GM23248 (cell line): ENCODE measurements at regions not wholly inside any gene's neighbourhood (a gene's known extent, or its start where the extent isn't known, plus 50 kb on each side); places are given as distances from the start of the nearest gene placed in this dataset.
"Not testable (repeated sequence)": the region's sequence is repeated elsewhere in the genome, so short reads cannot be mapped to it uniquely, and the experiment has no call there.

Experiments used
- DNase-seq: peaks from one replicate; pipeline ENCODE4 v3.0.0-alpha.2; 2015
- H2AFZ ChIP-seq: fragments of 200-600 bp; sonication (generic); 2 replicates; pipeline ENCODE4 v1.6.1; 2016; ENCODE audit warnings: antibody characterized with exemption
- H3F3A ChIP-seq: fragments of 200-600 bp; sonication (generic); 2 replicates; pipeline ENCODE4 v1.6.1; 2016; ENCODE audit warnings: mild to moderate bottlenecking, antibody characterized with exemption, mixed run types; ENCODE audit not compliant: insufficient read depth
- H3K27ac ChIP-seq: fragments of 200-600 bp; sonication (generic); 2 replicates; pipeline ENCODE4 v1.5.1; 2016; ENCODE audit warnings: mild to moderate bottlenecking
- H3K27me3 ChIP-seq: fragments of 200-600 bp; sonication (generic); replicated peaks from 2 replicates; pipeline ENCODE4 v1.6.1; 2016; ENCODE audit warnings: mild to moderate bottlenecking; ENCODE audit not compliant: insufficient read depth
- H3K36me3 ChIP-seq: fragments of 200-600 bp; sonication (generic); 2 replicates; pipeline ENCODE4 v1.6.1; 2016; ENCODE audit warnings: low read depth, mild to moderate bottlenecking
- H3K4me1 ChIP-seq: fragments of 200-600 bp; sonication (generic); 2 replicates; pipeline ENCODE4 v1.6.1; 2016; ENCODE audit warnings: mild to moderate bottlenecking; ENCODE audit not compliant: insufficient read depth
- H3K4me2 ChIP-seq: fragments of 200-600 bp; sonication (generic); one replicate; pipeline ENCODE4 v1.6.1; 2016; ENCODE audit warnings: mild to moderate bottlenecking; ENCODE audit not compliant: unreplicated experiment
- H3K4me3 ChIP-seq: fragments of 200-600 bp; sonication (generic); 2 replicates; pipeline ENCODE4 v1.5.1; 2016; ENCODE audit warnings: mild to moderate bottlenecking
- H3K79me2 ChIP-seq: fragments of 200-600 bp; sonication (generic); 2 replicates; pipeline ENCODE4 v1.6.1; 2016; ENCODE audit warnings: mild to moderate bottlenecking; ENCODE audit not compliant: insufficient read depth
- H3K9ac ChIP-seq: fragments of 200-600 bp; sonication (generic); 2 replicates; pipeline ENCODE4 v1.6.1; 2016; ENCODE audit warnings: mild to moderate bottlenecking
- H3K9me2 ChIP-seq: fragments of 200-600 bp; sonication (generic); 2 replicates; pipeline ENCODE4 v1.6.1; 2016; ENCODE audit warnings: mixed run types, mild to moderate bottlenecking, moderate library complexity; ENCODE audit not compliant: insufficient read depth
- H3K9me3 ChIP-seq: fragments of 200-600 bp; sonication (generic); one replicate; pipeline ENCODE4 v1.6.1; 2017; ENCODE audit warnings: low read depth
- H4K20me1 ChIP-seq: fragments of 200-600 bp; sonication (generic); 2 replicates; pipeline ENCODE4 v1.6.0; 2016; ENCODE audit not compliant: insufficient read depth
- EZH2 ChIP-seq: fragments of 200-600 bp; sonication (generic); IDR thresholded peaks from 2 replicates; pipeline ENCODE4 v1.6.1; 2018; ENCODE audit warnings: antibody characterized with exemption, mild to moderate bottlenecking; ENCODE audit not compliant: insufficient read depth, poor library complexity, severe bottlenecking
- EZH2phosphoT487 ChIP-seq: fragments of 200-600 bp; sonication (generic); IDR thresholded peaks from 2 replicates; pipeline ENCODE4 v1.6.1; 2018; ENCODE audit warnings: antibody characterized with exemption, moderate library complexity, mild to moderate bottlenecking, low read depth; ENCODE audit not compliant: insufficient read depth
- WGBS, 2 experiments: methylation state at CpG; one replicate each; pipeline ENCODE4 v1.1.6; 2015 to 2017; ENCODE audit warnings: low lambda C conversion rate in 2 of 2, low coverage in 1 of 2; ENCODE audit errors: missing lambda C conversion rate in 2 of 2; 5-methylcytosine and 5-hydroxymethylcytosine counted together
- in situ Hi-C: fragments of 300-500 bp; cut with MboI; formaldehyde crosslinking; loops from 2 replicates; pipeline ENCODE4 v1.15.0; 2020

GRCh38 chr3:69659180-69659910 lies 79.9 kb upstream of the MITF start:
- in situ Hi-C loops, result loop anchor here (25.0 kb wide), 2 partner anchors 347 to 497 kb away; no protein-coding TSS in a partner anchor
- H3K27me3 ChIP-seq, result peaks cover 34% of the 10 kb centered on the region
- H3K4me1 ChIP-seq, result no peaks in the 10 kb centered on the region
- H3K4me2 ChIP-seq, result no peak overlapping the region
- TF ChIP-seq EZH2phosphoT487 (no peak), EZH2 (no peak)
- DNase-seq, result no peak
- no peaks in the 10 kb centered on the region for H3K36me3 ChIP-seq
- H3K9me2 ChIP-seq, result no peaks in the 10 kb centered on the region
- H3K9me3 ChIP-seq, result no peaks in the 10 kb centered on the region
- no peak overlapping the region for H2AFZ ChIP-seq
- no peaks in the 10 kb centered on the region for H3F3A ChIP-seq
- H3K9ac ChIP-seq, result no peak overlapping the region
- no peaks in the 10 kb centered on the region for H3K79me2 ChIP-seq
- no peak overlapping the region for H3K4me3 ChIP-seq
- no peaks in the 10 kb centered on the region for H4K20me1 ChIP-seq
- 51 to 58% methylated on average over 9 of the region's 9 CpGs for WGBS, 2 experiments
- no peak overlapping the region for H3K27ac ChIP-seq

DNA sequence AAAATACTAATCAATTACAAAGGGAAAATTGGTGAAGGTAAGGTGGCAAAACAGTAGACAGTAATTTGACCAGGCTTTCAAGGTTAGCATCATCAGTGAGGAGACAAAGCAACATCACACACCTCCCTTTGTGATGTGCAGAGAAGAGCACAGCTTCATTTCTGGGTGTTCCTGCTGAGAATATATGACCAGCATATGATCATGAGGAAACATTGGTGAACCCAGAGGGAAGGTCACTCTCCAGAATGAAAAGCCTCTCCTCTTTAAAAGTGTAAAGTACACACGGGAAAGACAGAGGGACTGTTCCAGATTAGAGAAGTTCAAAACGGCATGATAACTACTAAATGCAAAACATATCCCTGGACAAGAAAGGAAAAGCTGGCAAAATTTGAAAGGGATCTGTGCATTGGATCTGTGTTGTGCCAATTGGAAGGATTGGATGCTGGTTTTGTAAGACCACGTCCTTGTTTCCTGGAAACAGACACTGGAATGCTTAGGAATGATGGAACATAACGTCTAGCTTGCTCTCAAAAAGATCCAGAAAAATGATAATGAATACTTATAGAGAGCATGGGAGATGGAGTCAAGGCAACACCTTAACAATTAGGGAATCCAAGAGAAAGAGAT lies 80.6 kb upstream of the MITF start:
- Histone ChIP-seq H3K9ac (no peak overlapping the region), H3K9me2 (no peaks in the 10 kb centered on the region), H3F3A (no peaks in the 10 kb centered on the region), H3K9me3 (no peaks in the 10 kb centered on the region), H3K27ac (no peak overlapping the region), H4K20me1 (no peaks in the 10 kb centered on the region), H3K4me3 (no peak overlapping the region), H2AFZ (no peak overlapping the region), H3K27me3 (peaks cover 31% of the 10 kb centered on the region), H3K4me1 (no peaks in the 10 kb centered on the region), H3K36me3 (no peaks in the 10 kb centered on the region), H3K4me2 (no peak overlapping the region), H3K79me2 (no peaks in the 10 kb centered on the region)
- no peak for TF ChIP-seq EZH2phosphoT487
- TF ChIP-seq EZH2, result no peak
- no peak for DNase-seq
- WGBS, 2 experiments, result 0 to 6% methylated on average over 4 of the region's 4 CpGs
- in situ Hi-C loops, result loop anchor here (25.0 kb wide), 2 partner anchors 346 to 496 kb away; no protein-coding TSS in a partner anchor

- H3K4me2 ChIP-seq, H3K36me3 ChIP-seq, H2AFZ ChIP-seq, H3K27ac ChIP-seq, H3K9ac ChIP-seq, H3F3A ChIP-seq, H3K4me3 ChIP-seq, DNase-seq, H3K9me3 ChIP-seq, H3K79me2 ChIP-seq, H4K20me1 ChIP-seq, H3K4me1 ChIP-seq, H3K9me2 ChIP-seq: not testable (repeated sequence)
- in situ Hi-C loops, result loop anchor here (25.0 kb wide), 2 partner anchors 345 to 495 kb away; no protein-coding TSS in a partner anchor
- WGBS, 2 experiments, result 77 to 90% methylated on average over 3 of the region's 3 CpGs
- H3K27me3 ChIP-seq, result peaks cover 15% of the 10 kb centered on the region
Measured at GRCh38 chr3:69657030-69657429, 82.2 kb upstream of the MITF start.

DNA sequence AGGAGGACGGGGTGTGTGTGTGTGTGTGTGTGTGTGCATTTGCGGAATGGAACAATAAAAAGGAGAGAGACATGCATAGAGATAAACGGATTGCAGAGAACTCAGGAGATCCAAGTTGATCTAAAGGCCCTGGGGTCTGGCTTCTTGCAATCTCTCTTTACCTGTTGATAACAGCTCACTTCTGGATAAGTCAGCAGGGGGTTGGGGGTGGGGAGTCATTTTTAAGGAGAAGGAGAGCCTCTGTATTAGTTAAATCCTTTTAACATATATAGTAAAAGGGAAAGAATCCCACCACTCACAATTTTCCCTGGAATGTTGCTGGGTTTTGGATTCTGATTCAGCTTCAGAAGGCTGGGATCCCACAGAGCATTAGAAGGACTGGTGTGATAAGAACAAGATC lies 87.5 kb upstream of the MITF start:
- 70 to 71% methylated on average over 3 of the region's 3 CpGs for WGBS, 2 experiments
- peaks cover 14% of the 10 kb centered on the region; the same call in 1 of the 2 replicates for H3F3A ChIP-seq
- peaks cover 8% of the 10 kb centered on the region; the same call in 1 of the 2 replicates for H3K27me3 ChIP-seq
- DNase-seq, result no peak
- no peak overlapping the region for H3K4me2 ChIP-seq
- no peaks in the 10 kb centered on the region for H3K79me2 ChIP-seq
- TF ChIP-seq EZH2phosphoT487 (no peak), EZH2 (no peak)
- H2AFZ ChIP-seq, result no peak overlapping the region
- no peak overlapping the region for H3K4me3 ChIP-seq
- H3K4me1 ChIP-seq, result peaks cover 13% of the 10 kb centered on the region
- in situ Hi-C loops, result loop anchor here (25.0 kb wide), 2 partner anchors 339 to 489 kb away; no protein-coding TSS in a partner anchor
- no peaks in the 10 kb centered on the region for H3K9me2 ChIP-seq
- H3K9ac ChIP-seq, result no peak overlapping the region
- H4K20me1 ChIP-seq, result no peaks in the 10 kb centered on the region
- no peak overlapping the region for H3K27ac ChIP-seq
- no peaks in the 10 kb centered on the region for H3K9me3 ChIP-seq
- H3K36me3 ChIP-seq, result no peaks in the 10 kb centered on the region
